MM.1S (cell line): ENCODE measurements at regions not wholly inside any gene's neighbourhood (a gene's known extent, or its start where the extent isn't known, plus 50 kb on each side); places are given as distances from the start of the nearest gene placed in this dataset.

ENCODE experiments used
- DNase-seq: peaks from one replicate; pipeline ENCODE4 v3.0.0-alpha.2; 2015
- H2AFZ ChIP-seq: fragments of 300-600 bp; sonication (generic); 2 replicates; pipeline ENCODE4 v1.6.0; 2016; ENCODE audit warnings: antibody characterized with exemption, low read length
- H3F3A ChIP-seq: fragments of 300-600 bp; sonication (generic); 2 replicates; pipeline ENCODE4 v1.6.1; 2016; ENCODE audit warnings: mild to moderate bottlenecking, antibody characterized with exemption, low read length, moderate library complexity, mixed read lengths; ENCODE audit not compliant: insufficient read depth
- H3K27ac ChIP-seq: fragments of 300-600 bp; sonication (generic); 2 replicates; pipeline ENCODE4 v1.5.1; 2016; ENCODE audit warnings: mild to moderate bottlenecking, low read length
- H3K27me3 ChIP-seq: fragments of 300-600 bp; sonication (generic); replicated peaks from 2 replicates; pipeline ENCODE4 v1.6.0; 2016; ENCODE audit warnings: low read length; ENCODE audit not compliant: insufficient read depth
- H3K36me3 ChIP-seq: fragments of 300-600 bp; sonication (generic); replicated peaks from 2 replicates; pipeline ENCODE4 v1.6.1; 2016; ENCODE audit warnings: mild to moderate bottlenecking, low read length, mixed read lengths; ENCODE audit not compliant: insufficient read depth
- H3K4me1 ChIP-seq: fragments of 300-600 bp; sonication (generic); 2 replicates; pipeline ENCODE4 v1.6.1; 2016; ENCODE audit warnings: low read length, mixed read lengths
- H3K4me2 ChIP-seq: fragments of 300-600 bp; sonication (generic); 2 replicates; pipeline ENCODE4 v1.6.0; 2016; ENCODE audit warnings: low read depth, low read length
- H3K4me3 ChIP-seq: fragments of 300-600 bp; sonication (generic); 2 replicates; pipeline ENCODE4 v1.5.1; 2016; ENCODE audit warnings: low read length, mixed read lengths
- H3K79me2 ChIP-seq: fragments of 300-600 bp; sonication (generic); 2 replicates; pipeline ENCODE4 v1.6.1; 2016; ENCODE audit warnings: mixed run types, low read length, mixed read lengths
- H3K9ac ChIP-seq: fragments of 300-600 bp; sonication (generic); 2 replicates; pipeline ENCODE4 v1.6.1; 2016; ENCODE audit warnings: low read length, mixed read lengths
- H3K9me2 ChIP-seq: fragments of 300-600 bp; sonication (generic); replicated peaks from 2 replicates; pipeline ENCODE4 v1.6.1; 2016; ENCODE audit warnings: mild to moderate bottlenecking, low read length, mixed read lengths; ENCODE audit not compliant: insufficient read depth
- H3K9me3 ChIP-seq: fragments of 300-600 bp; sonication (generic); replicated peaks from 2 replicates; pipeline ENCODE4 v1.6.1; 2016; ENCODE audit warnings: mild to moderate bottlenecking, low read length, mixed read lengths; ENCODE audit not compliant: insufficient read depth
- H4K20me1 ChIP-seq: fragments of 300-600 bp; sonication (generic); 2 replicates; pipeline ENCODE4 v1.6.1; 2016; ENCODE audit warnings: mild to moderate bottlenecking, low read length, moderate library complexity, mixed read lengths; ENCODE audit not compliant: insufficient read depth
- CTCF ChIP-seq: fragments of 300-600 bp; sonication (generic); IDR thresholded peaks from 2 replicates; pipeline ENCODE4 v1.5.1; 2016; ENCODE audit warnings: antibody characterized with exemption, low read length, mixed read lengths
- EZH2 ChIP-seq: fragments of 300-600 bp; sonication (generic); optimal IDR thresholded peaks from 2 replicates; pipeline ENCODE3; 2017; ENCODE audit warnings: low read depth, mild to moderate bottlenecking, antibody characterized with exemption, low read length, mixed read lengths
- EZH2phosphoT487 ChIP-seq: fragments of 300-600 bp; sonication (generic); IDR thresholded peaks from 2 replicates; pipeline ENCODE4 v1.6.1; 2018; ENCODE audit warnings: antibody characterized with exemption, low read length

GRCh38 chr5:164153469-164154172, 648.2 kb downstream of the MAT2B start:
- no peak overlapping the region for H3K4me2 ChIP-seq
- no peak for DNase-seq
- no peak for TF ChIP-seq EZH2
- TF ChIP-seq EZH2phosphoT487, result no peak
- TF ChIP-seq CTCF, result no peak
- H3K9me2 ChIP-seq, result no peaks in the 10 kb centered on the region
- no peaks in the 10 kb centered on the region; the same call in 1 of the 2 replicates for H4K20me1 ChIP-seq
- H3K36me3 ChIP-seq, result no peaks in the 10 kb centered on the region
- H3K4me1 ChIP-seq, result no peaks in the 10 kb centered on the region
- no peaks in the 10 kb centered on the region for H3K27me3 ChIP-seq
- no peaks in the 10 kb centered on the region for H3F3A ChIP-seq
- H3K9ac ChIP-seq, result no peak overlapping the region
- no peak overlapping the region for H3K27ac ChIP-seq
- no peaks in the 10 kb centered on the region for H3K9me3 ChIP-seq
- H3K4me3 ChIP-seq, result no peak overlapping the region
- no peak overlapping the region for H2AFZ ChIP-seq
- no peaks in the 10 kb centered on the region for H3K79me2 ChIP-seq

- no peak for TF ChIP-seq EZH2
- TF ChIP-seq EZH2phosphoT487, result no peak
- TF ChIP-seq CTCF, result no peak
- no peaks in the 10 kb centered on the region for H3K4me1 ChIP-seq
- H3K27ac ChIP-seq, result no peak overlapping the region
- H3K4me3 ChIP-seq, result no peak overlapping the region
- H3K79me2 ChIP-seq, result no peaks in the 10 kb centered on the region
- no peak overlapping the region for H2AFZ ChIP-seq
- no peaks in the 10 kb centered on the region for H3K27me3 ChIP-seq
- H3K4me2 ChIP-seq, result no peak overlapping the region
- H3K9me2 ChIP-seq, result no peaks in the 10 kb centered on the region
- no peaks in the 10 kb centered on the region for H3F3A ChIP-seq
- no peak overlapping the region for H3K9ac ChIP-seq
- DNase-seq, result no peak
- H4K20me1 ChIP-seq, result no peaks in the 10 kb centered on the region
- H3K36me3 ChIP-seq, result no peaks in the 10 kb centered on the region
- no peaks in the 10 kb centered on the region for H3K9me3 ChIP-seq
These were observed 665.4 kb downstream of the MAT2B start for GRCh38 chr5:164170814-164171213.

GRCh38 chr5:164175083-164175482, 669.7 kb downstream of the MAT2B start:
- no peak overlapping the region for H3K9ac ChIP-seq
- no peak for TF ChIP-seq EZH2phosphoT487
- TF ChIP-seq EZH2, result no peak
- no peak for TF ChIP-seq CTCF
- no peak overlapping the region for H3K4me2 ChIP-seq
- H3K9me3 ChIP-seq, result no peaks in the 10 kb centered on the region
- H3K27ac ChIP-seq, result no peak overlapping the region
- H3K4me1 ChIP-seq, result no peaks in the 10 kb centered on the region
- no peaks in the 10 kb centered on the region for H3K9me2 ChIP-seq
- H2AFZ ChIP-seq, result no peak overlapping the region
- no peaks in the 10 kb centered on the region for H3K36me3 ChIP-seq
- no peaks in the 10 kb centered on the region for H4K20me1 ChIP-seq
- H3F3A ChIP-seq, result no peaks in the 10 kb centered on the region
- no peaks in the 10 kb centered on the region for H3K27me3 ChIP-seq
- no peak for DNase-seq
- H3K4me3 ChIP-seq, result no peak overlapping the region
- H3K79me2 ChIP-seq, result no peaks in the 10 kb centered on the region
